Fibroblast of lung (primary cell): ENCODE measurements at regions not wholly inside any gene's neighbourhood (a gene's known extent, or its start where the extent isn't known, plus 50 kb on each side); places are given as distances from the start of the nearest gene placed in this dataset.

Experiments
- CTCF ChIP-seq, 2 donors: IDR thresholded peaks in 1 of 2; conservative IDR thresholded peaks in 1 of 2; 1 replicate in 1 of 2; 2 replicates in 1 of 2; pipeline ENCODE4 v1.5.1; 2011 to 2012; ENCODE audit warnings: low read length in 2 of 2, control low read depth in 1 of 2, inconsistent platforms in 1 of 2, low read depth in 1 of 2, mild to moderate bottlenecking in 1 of 2
- EZH2 ChIP-seq: IDR thresholded peaks from 2 replicates; pipeline ENCODE4 v1.5.1; 2012; ENCODE audit warnings: low read length, control low read depth, mild to moderate bottlenecking; ENCODE audit errors: missing control alignments

DNA sequence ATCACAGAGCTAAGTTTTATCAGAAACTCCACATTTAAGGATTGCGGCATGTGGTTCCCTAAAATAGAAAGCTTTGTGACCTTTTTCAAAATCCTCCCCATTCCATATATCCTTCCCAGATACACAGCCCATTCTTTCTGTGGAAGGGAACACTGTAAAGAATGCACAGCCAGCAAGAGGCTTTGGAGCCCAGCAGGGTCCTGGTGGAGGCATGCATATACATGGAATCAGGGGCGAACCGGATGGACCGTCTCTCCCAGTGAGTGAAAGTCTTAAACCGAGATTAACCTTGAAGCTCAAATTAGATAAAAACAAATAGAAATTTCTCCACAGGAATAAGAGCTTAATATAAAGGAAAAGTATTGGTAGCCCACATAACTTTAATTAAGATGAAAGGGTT is 436.2 kb upstream of the MDFIC2 start:
- TF ChIP-seq CTCF (conservative IDR thresholded peaks at IDR 0.05 in 1 of 2, IDR thresholded peaks at IDR 0.05 in 1 of 2; ENCODE audit: low read depth in 1 of 2, low read length in 2 of 2): no peak
- TF ChIP-seq EZH2: no peak
